ENCODE measurements at regions not wholly inside any gene's neighbourhood (a gene's known extent, or its start where the extent isn't known, plus 50 kb on each side); places are given as distances from the start of the nearest gene placed in this dataset.

GRCh38 chr22:48520884-48521588 lies 1306.6 kb downstream of the BRD1 start:
- TF ChIP-seq GATA3 (IDR thresholded peaks at IDR 0.05; ENCODE audit: low read depth, low read length) (no peak), GATA2 (IDR thresholded peaks at IDR 0.05; ENCODE audit: low read depth, low read length) (no peak)

DNA sequence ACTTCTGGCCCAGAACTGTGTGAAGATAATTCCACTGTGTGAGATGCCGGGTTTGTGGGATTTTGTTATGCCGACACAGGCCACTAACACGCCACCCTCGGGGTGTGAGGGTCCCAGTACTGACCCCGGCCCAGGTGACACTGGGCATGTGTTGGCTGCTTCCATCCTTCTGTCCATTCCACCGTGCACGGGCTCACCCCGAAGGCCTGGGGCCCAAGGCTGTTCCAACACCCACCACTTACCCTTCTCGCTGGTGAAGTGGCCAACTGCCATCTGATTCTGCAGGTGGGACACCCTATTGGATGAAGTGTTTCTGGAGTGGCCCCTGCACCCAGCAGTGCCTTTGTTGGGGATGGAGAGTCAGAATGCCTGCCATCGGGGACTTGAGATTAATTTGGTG lies 1307.5 kb downstream of the BRD1 start:
- TF ChIP-seq GATA3 (IDR thresholded peaks at IDR 0.05; ENCODE audit: low read depth, low read length) = no peak
- TF ChIP-seq GATA2 (IDR thresholded peaks at IDR 0.05; ENCODE audit: low read depth, low read length) = no peak

DNA sequence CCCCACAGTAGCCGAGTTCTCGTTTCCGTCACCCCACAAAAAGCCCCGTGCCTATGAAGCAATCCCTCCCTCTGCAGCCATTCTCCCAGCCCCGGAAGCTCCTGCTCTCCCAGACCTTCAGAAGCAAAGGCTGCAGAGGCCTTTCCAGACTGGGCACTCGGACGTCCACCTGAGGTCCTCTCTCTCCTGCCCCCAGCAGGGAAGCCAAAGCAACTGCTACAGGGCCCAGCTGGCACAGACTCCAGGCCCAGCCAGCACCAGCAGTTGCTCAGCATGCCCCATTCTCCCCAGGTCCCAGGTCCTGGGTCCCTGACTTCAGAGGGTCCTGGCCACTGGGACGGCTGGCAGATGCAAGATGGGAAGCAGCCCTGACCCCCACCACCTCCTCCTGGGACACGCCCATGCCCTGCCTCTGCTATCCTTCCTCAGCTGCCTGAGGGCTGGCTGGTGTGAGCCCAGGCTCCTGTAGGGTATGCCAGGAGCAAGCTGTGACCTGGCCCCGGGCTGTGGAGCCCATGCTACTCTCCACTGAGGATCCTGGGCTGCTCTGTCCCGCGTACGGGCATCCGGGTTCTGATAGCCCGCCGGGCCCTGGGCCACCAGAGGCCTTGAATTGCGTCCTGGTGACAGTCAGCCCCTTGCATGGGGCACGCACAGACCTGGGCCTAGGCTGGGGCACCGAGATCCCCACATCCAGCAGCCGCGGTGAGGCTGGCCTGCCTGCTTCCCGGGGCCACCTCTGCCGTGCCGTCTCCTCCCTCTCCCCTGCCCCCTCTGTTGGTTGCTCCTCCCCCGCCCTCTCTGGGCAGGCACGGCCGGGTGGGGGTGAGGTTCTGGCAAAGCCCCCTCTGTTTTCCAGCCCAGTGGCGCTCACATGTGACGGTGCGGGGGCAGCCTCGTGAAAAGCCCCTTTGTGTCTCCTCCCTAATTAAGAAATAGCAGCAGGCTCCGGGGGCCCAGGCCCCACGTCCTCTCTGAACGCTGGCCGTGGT lies 1310.3 kb downstream of the BRD1 start:
- no peak for TF ChIP-seq GATA3 (IDR thresholded peaks at IDR 0.05; ENCODE audit: low read depth, low read length)
- TF ChIP-seq GATA2 (IDR thresholded peaks at IDR 0.05; ENCODE audit: low read depth, low read length) = no peak

DNA sequence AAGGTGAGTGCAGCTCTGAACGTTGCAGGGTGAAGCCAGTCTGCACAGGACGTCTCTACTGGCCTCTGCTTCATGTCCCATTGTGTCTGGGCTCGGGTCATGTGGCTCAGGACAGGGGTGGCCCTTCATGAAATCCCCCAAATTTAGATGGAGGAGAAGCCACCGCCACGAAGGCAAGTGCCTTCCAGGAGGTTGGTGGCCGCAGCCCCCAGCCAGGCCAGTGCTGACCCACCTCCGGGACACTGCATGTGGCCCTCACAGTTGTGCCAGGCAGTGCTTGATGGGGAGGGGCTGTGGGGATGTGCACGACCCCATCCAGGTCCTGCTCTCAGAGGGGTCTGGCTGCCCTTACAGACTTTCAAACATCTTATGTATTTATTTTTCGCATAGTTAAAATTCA lies 1311.1 kb downstream of the BRD1 start:
- TF ChIP-seq GATA3 (IDR thresholded peaks at IDR 0.05; ENCODE audit: low read depth, low read length) = no peak

- TF ChIP-seq GATA2 (IDR thresholded peaks at IDR 0.05; ENCODE audit: low read depth, low read length) = no peak
- TF ChIP-seq GATA3 (IDR thresholded peaks at IDR 0.05; ENCODE audit: low read depth, low read length) = no peak
Measured at GRCh38 chr22:48515571-48516200, 1312.0 kb downstream of the BRD1 start.

GRCh38 chr22:48513929-48514328 lies 1313.7 kb downstream of the BRD1 start:
- no peak for TF ChIP-seq GATA3 (IDR thresholded peaks at IDR 0.05; ENCODE audit: low read depth, low read length)
- no peak for TF ChIP-seq GATA2 (IDR thresholded peaks at IDR 0.05; ENCODE audit: low read depth, low read length)

DNA sequence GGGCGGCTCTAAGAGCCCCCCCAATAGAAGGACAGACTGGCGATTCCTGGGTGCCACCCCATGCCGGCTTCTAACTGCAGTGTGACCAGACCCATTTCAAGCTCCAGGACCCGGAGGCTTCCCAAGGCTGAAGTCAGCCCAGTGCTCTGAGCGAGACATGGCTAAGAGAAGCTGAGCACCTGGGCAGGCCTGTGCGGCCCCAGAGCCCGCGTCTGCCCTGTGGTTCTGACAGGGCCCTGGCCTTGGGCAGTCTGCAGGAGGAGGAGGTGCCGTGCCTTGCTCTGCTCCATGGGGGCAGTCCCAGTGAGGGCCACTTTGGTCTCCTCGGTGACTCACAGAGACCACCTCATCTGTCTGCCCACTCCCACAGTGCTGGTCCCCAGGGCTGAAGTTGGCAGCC lies 1314.2 kb downstream of the BRD1 start:
- TF ChIP-seq GATA3 (IDR thresholded peaks at IDR 0.05; ENCODE audit: low read depth, low read length) = no peak
- no peak for TF ChIP-seq GATA2 (IDR thresholded peaks at IDR 0.05; ENCODE audit: low read depth, low read length)

DNA sequence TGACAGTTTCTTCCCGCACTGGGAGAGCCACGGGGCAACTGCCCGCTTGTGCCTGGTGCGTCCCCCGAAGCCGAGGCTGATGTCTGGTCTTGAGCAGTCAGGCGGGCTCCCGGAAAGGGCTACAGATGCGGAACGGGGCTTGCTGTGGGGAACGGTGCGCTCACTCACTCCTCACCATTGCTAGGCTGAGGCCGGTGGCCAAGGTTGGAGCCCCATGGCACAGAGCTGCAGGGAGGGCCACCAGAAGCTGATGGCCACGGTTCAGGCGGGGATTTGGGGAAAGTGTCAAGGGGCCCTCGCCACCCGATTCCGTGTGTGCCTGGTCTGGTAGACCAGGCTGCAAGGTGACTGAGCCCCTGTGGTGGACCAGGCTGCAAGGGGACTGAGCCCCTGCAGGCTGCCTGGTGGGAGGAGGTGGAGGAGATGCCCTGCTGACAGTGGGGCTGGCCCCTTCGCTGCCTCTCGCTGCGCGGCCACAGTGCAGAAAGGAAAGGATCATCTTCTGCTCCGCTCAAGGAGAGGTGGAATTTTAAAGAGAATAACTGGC lies 1315.8 kb downstream of the BRD1 start:
- TF ChIP-seq GATA3 (IDR thresholded peaks at IDR 0.05; ENCODE audit: low read depth, low read length) (no peak), GATA2 (IDR thresholded peaks at IDR 0.05; ENCODE audit: low read depth, low read length) (no peak)

DNA sequence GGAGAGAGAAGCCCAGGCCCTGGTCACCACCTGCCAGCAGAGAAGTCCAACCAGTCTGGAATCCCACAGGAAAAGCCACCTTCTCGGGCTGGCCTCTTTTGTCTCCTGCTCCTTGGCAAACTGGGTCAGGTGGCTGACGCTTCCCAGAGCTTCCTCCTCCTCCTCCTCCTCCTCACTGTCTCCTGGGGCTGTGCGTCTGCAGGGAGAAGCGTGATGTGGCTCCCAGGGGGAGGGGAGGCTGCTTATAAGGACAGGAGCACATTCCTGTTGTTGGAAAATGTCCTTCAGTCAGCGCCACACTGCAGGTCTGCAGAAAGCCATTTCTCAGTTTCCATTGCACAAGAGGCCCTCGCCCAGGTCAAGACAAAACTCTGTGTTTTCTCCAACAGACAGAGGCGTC lies 1316.5 kb downstream of the BRD1 start:
- no peak for TF ChIP-seq GATA2 (IDR thresholded peaks at IDR 0.05; ENCODE audit: low read depth, low read length)
- no peak for TF ChIP-seq GATA3 (IDR thresholded peaks at IDR 0.05; ENCODE audit: low read depth, low read length)

- TF ChIP-seq GATA2 (IDR thresholded peaks at IDR 0.05; ENCODE audit: low read depth, low read length) (no peak), GATA3 (IDR thresholded peaks at IDR 0.05; ENCODE audit: low read depth, low read length) (no peak)
Measured at GRCh38 chr22:48510599-48510998, 1317.1 kb downstream of the BRD1 start.

DNA sequence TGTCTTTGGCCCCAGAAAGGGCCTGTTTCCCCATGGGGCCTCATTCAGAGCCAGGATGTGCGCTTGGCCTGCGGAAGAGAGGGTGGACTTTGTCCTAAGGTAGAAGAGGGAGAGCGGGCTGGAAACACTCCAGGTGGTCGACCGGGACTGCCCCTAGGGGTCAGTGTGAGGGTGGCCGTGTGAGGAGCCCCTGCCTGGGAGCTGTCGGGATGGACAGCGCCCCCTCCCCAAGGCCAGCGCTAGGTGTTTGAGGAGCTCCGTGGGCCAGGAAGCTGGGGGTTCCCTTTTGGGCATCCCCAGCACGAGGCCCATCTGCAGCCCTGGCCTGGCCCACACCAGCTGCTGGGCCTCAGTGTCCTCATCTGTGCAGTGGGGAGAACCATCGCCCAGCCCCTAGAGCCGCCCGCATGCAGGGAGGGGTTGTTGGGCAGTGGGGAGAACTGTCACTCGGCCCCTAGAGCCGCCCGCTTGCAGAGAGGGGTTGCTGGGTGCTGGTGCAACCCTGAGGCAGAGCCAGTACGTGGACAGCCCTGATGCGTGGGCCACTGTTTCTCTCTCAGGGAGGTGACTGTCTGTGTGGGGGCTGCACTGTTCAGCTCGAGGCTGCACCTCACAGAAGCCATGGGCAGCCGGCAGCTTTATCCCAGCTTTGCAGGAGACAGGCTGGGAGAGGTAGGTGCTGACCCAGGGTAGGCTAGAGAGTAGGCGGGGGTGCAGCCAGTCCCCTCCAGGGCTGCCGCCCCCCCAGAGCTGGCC lies 1319.9 kb downstream of the BRD1 start:
- TF ChIP-seq GATA2 (IDR thresholded peaks at IDR 0.05; ENCODE audit: low read depth, low read length) = no peak
- TF ChIP-seq GATA3 (IDR thresholded peaks at IDR 0.05; ENCODE audit: low read depth, low read length) = no peak

- TF ChIP-seq GATA3 (IDR thresholded peaks at IDR 0.05; ENCODE audit: low read depth, low read length) = no peak
Measured at GRCh38 chr22:48507171-48507570, 1320.5 kb downstream of the BRD1 start.

GRCh38 chr22:48506506-48507145 lies 1321.0 kb downstream of the BRD1 start:
- TF ChIP-seq GATA3 (IDR thresholded peaks at IDR 0.05; ENCODE audit: low read depth, low read length) (no peak), GATA2 (IDR thresholded peaks at IDR 0.05; ENCODE audit: low read depth, low read length) (no peak)
